Hypothalamus (tissue), 51 donors: ENCODE measurements at regions not wholly inside any gene's neighbourhood (a gene's known extent, or its start where the extent isn't known, plus 50 kb on each side); places are given as distances from the start of the nearest gene placed in this dataset.

ENCODE experiments used
- DNase-seq, 51 donors: peaks; one replicate each; lab custom pipeline; 2025; lab: John Stamatoyannopoulos, UW

DNA sequence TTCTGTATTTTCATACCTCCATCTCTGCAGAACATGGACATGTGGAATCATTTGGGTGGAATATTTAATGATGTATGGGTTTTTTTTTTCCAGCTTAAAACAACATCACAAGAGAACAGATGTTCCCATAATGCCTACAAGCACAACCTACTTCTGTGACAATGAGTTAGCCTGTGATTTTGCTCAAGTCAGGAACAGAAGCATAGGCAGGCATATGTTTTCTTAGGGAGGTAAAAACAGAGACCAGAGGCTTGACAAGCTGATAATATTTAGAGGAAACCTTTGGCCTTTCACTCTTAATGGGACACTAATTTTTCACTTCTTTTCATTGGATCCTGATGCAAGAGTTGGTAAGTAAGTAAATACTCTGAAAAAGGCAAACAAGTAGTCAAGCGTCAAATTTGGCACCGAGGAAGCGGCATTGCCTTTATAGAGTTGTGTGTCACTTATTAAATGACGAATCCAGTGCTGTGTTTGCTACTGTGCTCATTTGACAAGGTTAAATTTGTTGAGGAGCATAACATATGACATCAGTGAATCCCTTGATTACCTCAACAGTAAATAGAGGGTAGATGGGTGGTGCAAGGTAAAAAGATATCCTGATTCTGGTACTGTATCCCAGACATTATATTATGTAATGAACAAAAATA lies 66.7 kb upstream of the RBMS3 start:
- no peak for DNase-seq

DNA sequence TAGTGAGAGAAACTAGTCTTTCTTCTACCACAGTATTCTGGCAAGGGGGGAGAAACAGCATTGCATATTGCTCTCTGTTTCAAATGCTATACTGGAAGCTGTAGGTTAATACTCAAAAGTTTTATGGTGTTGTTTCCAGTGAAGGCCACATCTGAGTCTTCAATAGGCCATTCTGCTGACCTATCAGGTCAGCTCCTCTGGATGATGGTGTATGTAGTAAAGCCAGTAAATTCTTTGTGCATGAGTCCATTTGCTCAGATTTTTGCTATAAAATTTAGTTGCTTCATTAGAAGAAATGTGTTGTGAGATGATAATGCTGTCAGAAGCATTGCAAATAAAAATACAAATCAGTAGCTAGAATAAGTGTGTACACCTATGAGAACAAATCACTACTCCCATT lies 64.9 kb upstream of the RBMS3 start:
- no peak for DNase-seq

DNA sequence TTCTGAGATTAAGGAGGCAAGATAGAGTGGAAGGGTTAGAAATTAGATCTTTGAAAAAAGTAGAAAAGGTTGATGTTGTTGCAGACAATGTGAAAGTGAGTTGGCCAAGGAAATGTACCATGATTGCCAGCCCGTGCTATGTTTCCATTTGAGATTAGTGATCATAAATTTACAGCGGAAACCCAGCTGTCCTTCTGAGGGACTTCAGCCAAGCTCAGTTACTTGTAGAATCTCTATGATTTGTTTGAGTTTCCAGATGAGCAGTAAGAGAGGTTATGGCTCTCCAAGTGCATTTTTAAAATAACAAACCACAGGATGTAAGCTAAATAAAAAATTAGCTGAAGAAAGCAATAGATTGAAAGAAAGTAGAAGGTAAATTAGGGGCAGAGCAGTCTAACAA lies 54.2 kb upstream of the RBMS3 start:
- DNase-seq = no peak

DNA sequence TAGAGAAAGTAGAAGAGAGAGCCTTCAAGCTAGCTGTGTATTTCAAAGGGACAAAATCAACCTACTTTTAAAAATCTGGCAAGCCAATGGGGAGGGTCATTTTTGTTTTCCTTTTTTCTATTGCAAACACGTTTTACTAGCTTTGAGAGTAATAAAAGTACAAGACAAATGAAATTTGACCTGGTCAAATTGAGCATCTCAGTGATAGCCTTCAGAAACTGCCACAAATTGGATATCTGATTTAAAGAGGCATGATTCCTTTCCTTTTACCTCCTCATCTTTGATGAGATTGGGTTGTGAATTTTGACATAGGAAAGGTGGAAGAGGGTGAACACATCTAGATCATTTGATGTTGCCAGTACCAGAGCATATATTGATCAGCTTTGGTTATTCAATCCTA lies 53.6 kb upstream of the RBMS3 start:
- DNase-seq = no peak
